ENCODE measurements at regions not wholly inside any gene's neighbourhood (a gene's known extent, or its start where the extent isn't known, plus 50 kb on each side); places are given as distances from the start of the nearest gene placed in this dataset.
"Not testable (repeated sequence)": the region's sequence is repeated elsewhere in the genome, so short reads cannot be mapped to it uniquely, and the experiment has no call there.

DNA sequence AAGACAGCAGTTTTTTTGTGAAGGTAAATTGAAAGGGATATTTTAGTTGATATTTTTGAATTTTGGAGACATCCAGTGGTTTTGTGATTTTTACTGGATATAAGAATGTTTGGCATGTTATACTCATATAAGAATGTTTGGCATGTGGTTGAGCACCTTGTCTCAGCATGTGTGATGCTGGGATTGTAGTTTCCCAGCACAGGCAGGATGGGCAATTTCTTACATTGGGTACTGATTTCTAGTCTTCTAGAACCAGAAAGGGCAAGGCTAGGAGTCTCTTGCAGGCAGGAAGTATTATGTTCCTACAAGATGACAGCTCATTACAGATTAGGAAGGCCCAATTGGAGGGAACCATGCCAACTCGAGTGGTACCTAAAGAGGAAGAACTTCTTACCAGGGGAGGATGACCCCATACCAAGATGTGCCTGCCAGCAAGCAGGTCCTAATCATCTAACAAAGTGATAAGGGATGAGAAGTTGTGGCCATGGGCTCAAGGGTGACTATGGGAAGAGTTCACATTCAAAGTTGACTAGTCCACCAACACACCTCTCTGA, 377.8 kb downstream of the UTRN start:
- DNase-seq, result no peak

DNA sequence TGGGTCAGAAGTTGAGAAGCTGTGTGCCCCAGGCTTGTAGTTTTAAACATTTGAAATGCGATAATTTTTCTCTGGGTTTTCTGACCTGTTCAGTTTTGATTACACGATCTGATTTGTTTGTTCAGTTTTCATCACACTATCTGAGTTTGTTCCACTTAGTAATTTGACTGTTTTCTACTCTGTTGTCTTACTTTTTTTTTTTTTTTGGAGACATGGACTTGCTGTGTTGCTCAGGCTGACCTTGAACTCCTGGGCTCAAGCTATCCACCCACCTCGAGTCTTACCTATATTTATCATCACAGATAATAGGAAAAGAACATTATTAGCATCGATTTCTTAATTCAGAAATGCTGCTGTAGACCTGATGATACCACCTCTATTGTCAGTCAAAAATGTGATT, 379.1 kb downstream of the UTRN start:
- DNase-seq, result no peak

DNA sequence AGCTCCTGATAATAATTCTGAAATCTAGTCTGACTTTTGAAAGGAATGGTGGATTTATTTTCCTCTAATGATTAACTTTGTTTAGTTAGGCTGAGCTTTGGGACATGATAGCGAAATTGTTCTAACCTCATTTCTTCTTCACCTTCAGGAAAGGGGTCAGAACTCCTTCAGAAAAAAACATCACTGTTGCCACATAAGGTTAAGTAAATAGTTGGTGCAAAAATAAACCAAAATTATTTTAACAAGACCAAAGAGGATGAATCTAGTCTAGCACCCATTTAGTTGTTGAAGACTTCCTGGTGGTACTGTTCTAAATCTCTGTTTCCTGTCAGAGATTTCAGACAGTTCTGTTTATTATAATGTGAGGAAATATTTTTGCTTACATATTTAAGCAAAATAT, 379.8 kb downstream of the UTRN start:
- no peak for DNase-seq

- DNase-seq, result no peak
Measured at GRCh38 chr6:144665932-144666450, 380.9 kb downstream of the UTRN start.

DNA sequence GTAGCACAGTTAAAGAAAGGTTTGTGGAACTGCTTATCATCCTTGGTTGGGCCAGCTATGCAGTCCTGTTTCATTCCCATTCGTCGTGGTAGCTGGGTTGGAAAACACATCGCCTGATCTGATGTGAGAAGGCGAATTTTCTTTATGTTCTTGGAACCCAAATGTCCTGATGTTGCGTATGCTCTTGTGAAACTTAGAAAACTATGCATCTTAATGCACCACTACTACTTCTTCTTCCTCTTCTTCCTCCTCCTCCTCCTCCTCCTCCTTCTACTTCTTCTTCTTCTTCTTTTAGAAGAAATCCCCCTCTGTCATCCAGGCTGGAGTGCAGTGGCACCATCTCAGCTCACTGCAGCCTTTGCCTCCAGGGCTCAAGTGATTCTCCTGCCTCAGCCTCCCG, 381.6 kb downstream of the UTRN start:
- peak; percentile 44 to 45 for DNase-seq

GRCh38 chr6:144667532-144668503, 382.7 kb downstream of the UTRN start:
- peak; percentile 29 to 43 for DNase-seq

DNA sequence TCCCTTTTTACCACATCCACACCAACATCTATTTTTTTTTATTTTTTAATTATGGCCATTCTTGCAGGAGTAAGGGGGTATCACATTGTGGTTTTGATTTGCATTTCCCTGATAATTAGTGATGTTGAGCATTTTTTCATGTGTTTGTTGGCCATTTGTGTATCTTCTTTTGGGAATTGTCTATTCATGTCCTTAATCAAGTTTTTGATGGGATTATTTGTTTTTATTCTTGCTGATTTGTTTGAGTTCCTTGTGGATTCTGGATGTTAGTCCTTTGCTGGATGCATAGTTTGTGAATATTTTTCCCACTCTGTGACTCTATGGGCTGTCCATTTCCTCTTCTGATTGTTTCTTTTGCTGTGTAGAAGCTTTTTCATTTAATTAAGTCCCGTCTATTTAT, 385.1 kb downstream of the UTRN start:
- not testable (repeated sequence) for DNase-seq

DNA sequence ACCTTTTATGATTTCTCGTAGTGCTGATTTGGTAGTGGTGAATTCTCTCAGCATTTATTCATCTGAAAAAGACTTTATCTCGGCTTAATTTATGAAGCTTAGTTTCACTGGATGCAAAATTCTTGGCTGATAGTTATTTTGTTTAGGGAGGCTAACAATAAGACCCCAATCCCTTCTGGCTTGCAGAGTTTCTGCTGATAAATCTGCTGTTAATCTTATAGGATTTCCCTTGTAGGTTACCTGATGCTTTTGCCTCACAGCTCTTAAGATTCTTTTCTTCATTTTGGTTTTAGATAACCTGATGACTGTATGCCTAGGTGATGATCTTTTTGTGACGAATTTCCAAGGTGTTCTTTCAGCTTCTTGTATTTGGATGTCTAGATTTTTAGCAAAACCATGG, 388.7 kb downstream of the UTRN start:
- DNase-seq, result no peak

- DNase-seq, result peak in 1 of 2 experiments; percentile 21
Measured at GRCh38 chr6:144675231-144675861, 390.2 kb downstream of the UTRN start.

- not testable (repeated sequence) for DNase-seq
Measured at GRCh38 chr6:144676310-144676709, 391.2 kb downstream of the UTRN start.

GRCh38 chr6:144677263-144677662, 392.1 kb downstream of the UTRN start:
- not testable (repeated sequence) for DNase-seq

DNA sequence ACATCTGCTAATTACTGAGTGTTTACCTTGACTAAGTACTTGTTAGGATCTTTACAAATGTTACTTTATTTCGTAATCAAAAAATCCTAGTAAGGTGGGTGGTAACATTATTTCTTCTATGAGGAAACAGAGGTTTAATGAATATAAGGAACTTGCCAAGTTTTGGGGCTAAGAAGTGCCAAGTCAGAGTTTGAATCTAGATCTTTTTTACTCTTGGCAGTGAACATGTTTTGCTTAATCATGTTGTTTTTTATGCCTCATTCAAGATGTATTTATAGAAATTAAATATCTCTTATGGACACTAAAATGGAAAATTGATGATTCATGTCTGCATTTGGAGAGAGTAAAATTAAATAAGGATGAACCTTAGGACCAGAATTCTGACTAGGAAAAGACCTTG, 393.7 kb downstream of the UTRN start:
- DNase-seq, result peak; percentile 74 to 78

- no peak for DNase-seq
Measured at GRCh38 chr6:144681334-144681733, 396.2 kb downstream of the UTRN start.

GRCh38 chr6:144683216-144684070, 398.3 kb downstream of the UTRN start:
- no peak for DNase-seq

DNA sequence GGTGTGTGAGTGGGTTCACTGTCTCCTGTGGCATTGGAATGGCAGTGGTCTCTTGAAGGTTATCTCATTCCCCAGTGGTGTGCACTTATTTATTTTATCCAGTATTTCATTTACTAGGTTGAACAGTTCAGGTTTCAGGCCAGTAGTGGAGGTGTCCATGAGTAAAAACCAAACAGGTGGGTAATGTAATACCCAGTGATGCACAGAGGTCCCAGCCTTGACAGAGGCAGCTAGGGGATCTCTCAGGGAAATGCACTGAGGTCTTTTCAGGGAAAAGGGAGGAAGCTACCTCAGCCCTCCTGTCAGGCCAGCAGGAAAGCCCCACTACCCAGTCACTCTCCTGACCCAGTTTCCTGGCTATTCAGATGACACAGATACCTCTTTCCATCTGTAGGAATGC, 403.6 kb downstream of the UTRN start:
- DNase-seq, result no peak

GRCh38 chr6:144689503-144690040, 404.4 kb downstream of the UTRN start:
- DNase-seq, result no peak

DNA sequence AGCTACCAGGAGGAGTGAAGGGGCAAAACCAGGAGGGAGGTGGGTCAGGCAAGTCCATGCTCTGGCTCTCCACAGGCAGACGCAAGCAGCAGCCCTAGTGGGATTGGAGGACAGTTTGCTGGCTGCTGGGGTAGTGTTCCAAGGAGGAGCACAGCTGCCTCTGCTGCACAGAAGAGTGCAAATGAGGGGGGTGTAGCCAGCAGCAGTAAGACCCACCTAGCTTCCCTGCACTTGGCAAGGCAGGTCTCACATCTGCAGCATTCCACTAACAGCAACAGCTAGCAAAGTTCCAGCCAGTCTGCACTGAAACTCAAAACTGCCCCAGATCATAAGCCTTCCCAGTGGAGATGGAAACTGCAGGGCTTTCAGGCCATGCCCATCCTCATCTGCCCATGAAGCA, 405.0 kb downstream of the UTRN start:
- no peak for DNase-seq

DNA sequence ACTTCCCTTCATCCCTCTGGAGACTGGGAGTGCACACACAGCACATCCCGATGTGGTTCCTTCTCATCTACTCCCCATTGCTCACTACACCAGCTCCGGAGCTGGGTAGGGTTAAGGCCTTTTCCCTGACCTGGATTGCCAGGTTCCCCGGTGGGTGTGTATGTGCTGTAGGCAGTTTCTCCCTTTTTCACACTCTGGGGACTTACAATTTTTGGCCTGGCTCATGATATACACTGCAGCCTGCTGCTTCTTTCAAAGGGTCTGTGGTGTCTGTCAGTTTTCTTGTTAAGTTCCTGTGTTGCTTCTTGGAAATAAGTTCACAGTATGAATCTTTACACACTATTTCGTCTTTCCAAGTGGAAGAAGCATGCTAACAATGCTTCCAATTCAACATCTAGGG, 405.5 kb downstream of the UTRN start:
- DNase-seq, result no peak

GRCh38 chr6:144692050-144692449, 406.9 kb downstream of the UTRN start:
- DNase-seq, result not testable (repeated sequence)

GRCh38 chr6:144695858-144696533, 410.9 kb downstream of the UTRN start:
- DNase-seq, result no peak

- DNase-seq, result no peak
Measured at GRCh38 chr6:144696610-144697368, 411.7 kb downstream of the UTRN start.

Data from AML-193 (cell line).